ENCODE measurements at regions not wholly inside any gene's neighbourhood (a gene's known extent, or its start where the extent isn't known, plus 50 kb on each side); places are given as distances from the start of the nearest gene placed in this dataset.
"Not testable (repeated sequence)": the region's sequence is repeated elsewhere in the genome, so short reads cannot be mapped to it uniquely, and the experiment has no call there.

DNA sequence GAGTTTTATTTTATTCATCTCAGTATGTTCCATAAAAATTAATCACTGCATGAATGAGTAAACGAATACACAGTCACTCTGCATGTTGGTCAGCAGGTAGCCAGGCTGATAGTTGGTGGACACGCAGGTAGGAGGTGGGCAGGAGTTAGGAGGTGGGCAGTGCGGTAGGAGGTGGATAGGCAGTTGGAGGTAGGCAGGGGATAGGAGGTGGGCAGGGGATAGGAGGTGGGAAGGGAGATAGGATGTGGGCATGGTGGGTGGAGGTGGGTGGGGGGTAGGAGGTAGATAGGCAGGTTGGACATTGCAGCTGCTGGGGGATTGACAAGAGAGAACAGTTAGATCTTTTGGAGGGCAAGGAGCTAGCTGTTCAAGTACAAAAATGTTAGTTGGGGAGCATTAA, 322.7 kb downstream of the PTPRU start:
- DNase-seq (ENCODE audit: low read depth in 3 of 3, low spot score in 2 of 3) = no peak

DNA sequence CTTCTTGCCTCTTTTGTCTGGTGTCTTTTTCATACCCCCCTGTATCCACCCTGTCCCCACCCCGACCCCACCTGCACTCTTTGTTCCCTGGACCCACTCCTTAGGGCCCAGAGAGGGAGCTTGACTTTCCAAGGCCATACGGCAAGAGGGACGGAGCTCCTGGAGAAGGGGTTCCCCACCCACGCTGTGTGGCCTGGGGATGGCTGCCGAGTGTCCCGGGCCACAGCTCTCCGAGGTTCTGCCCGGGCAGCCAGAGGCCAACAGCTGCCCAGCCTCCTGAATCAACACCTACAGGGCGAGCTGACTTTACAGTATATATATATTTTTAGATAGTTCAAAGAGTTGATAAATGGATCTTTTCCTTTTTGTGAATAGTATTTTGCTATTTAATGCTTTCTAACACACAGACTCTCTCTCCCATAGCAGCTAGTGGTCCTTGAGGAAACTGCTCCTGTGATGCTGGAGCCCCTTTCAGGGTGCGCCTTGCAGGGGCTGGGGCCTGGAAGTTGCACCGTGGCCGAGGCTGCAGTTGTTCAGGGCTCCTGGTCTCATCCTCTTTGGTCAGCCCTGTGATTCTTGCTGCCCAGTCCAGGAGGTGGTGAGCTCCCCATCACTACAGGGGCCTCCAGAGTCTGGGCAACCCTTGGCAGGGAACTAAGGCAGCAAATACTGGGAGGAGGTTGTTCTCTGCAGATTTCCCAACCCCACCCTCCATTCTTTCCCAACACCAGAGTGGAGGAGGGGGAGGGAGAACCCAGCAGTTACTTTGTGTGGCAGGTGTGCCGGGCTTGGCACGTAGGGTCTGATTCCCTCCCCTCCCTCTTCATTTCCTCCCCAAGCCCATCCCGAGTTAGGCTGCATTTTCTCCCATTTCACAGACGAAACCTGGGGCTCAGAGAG, 321.6 kb downstream of the PTPRU start:
- no peak for DNase-seq (ENCODE audit: low read depth in 3 of 3, low spot score in 2 of 3)

DNA sequence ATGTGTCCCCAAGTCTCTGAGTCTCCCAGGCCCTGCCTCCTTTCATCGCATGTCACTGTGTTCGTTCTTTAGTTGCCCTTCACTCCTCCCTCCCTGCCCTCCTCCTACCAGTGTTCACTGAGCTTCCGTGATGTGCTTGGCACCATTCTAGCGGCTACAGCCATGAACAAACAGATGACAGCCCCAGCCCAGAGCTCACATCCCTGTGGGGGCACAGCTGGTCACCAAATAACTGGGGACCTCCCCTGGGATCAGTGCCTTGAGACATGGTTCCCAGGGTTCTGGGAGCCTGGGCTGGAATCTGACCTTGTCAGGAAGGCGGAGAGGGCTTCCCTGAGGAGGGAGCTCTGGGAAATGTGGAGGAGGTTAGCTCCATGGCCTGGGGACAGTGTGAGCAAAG, 320.7 kb downstream of the PTPRU start:
- DNase-seq (ENCODE audit: low read depth in 3 of 3, low spot score in 2 of 3) = no peak

DNA sequence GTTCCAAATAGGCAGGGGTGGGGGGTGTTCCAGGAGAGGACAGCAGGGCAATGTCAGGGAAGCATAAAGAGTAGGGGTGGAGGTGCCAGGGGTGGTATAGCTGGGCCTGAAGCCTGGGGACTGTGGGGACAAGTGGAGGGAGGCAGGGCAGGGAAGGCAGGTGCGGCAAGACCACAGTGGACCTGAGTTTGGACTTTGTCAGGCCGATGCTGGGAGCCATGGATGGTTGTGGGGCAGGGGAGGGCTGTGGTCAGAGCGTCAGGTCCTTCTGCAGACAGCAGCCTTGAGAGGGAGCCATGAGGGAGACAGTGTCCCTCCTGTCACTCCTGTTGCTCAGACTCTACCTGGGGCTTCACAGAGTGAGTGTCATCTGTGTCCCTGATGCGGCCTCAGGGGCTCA, 320.3 kb downstream of the PTPRU start:
- no peak for DNase-seq (ENCODE audit: low read depth in 3 of 3, low spot score in 2 of 3)

DNA sequence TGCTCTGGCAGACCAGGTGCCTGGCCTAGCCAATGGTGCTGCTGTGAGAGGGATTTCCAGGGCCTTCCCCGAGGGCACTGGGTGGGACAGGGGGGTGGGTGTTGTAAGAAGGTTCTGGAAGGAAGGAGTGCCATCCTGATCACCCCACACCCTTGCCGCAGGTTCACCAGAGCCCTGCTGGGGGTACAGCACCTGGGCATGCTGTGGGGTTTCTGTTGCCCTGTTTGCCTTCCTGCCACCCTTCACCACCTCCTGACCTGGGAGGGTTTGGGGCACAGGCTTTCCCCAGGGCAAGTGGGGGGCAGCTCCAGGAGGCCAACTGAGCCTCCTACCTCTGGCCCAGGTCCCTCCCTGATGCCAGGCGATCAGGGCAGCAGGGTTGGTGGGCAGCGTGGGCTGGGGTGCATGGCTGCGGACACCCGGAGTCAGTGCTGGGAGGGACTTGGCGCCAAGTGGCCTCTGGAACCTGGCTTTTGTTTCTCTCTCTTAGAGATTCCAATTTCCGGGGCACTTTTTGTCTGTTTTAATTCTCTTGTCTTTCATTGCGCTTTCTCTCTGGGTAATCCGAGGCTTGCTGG, 318.8 kb downstream of the PTPRU start:
- no peak for DNase-seq (ENCODE audit: low read depth in 3 of 3, low spot score in 2 of 3)

DNA sequence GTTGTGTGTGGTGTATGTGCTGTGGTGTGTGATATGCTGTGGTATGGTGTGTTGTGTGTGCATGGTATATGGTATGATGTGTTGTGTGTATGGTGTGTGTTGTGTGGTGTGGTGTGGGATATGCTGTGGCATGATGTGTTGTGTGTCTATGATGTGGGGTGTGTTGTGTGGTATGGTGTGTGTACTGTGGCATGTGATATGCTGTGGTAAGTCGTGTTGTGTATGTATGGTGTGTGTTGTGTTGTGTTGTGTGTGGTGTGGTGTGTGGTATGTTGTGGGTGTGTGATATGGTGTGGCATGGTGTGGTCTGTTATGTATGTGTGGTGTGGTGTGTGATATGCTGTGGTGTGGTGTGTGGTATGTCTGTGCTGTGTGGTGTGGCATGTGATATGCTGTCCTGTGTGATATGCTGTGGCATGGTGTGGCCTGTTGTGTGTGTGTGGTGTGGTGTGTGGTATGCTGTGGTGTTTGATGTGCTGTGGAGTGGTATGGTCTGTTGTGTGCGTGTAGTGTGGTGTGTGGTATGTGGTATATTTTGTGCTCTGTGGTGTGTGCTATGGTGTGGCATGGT, 318.0 kb downstream of the PTPRU start:
- no peak for DNase-seq (ENCODE audit: low read depth in 3 of 3, low spot score in 2 of 3)

DNA sequence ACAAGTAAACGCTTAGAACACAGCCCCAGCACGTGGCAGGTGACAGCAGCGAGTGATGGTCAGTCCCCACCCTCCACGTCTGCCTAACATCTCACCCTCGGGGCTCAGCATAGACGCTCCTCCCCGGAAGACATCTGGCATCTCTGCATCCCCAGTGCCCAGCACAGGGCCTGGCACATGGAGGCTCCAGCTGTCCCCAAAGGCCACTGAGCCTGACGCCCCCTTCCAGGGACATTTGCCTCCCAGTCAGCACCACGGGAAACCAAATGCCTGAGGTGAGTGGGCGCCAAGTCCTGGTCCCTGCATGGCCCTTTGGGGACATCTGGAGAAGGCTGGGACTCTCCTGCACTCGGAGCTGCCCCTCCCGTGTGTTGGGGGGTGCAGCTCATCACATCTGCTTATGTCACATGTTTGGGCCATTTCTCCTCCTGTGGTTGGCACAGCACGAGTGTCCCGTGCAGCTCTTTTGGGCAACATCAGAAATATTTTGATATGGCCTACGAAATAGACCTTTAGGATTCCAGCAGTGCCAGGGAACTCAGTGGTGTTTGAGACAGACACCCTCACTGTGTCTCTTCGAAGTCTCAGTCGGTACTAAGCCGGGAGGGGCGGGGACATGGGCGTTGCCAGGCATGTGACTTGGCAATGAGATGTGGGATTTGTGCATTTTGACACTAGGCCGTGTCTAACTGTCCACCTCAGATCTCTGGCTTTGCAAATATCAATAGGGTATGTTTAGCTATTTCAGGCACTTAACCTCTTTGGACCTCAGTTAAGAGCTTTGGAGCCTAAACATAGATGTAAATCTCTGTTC, 315.0 kb downstream of the PTPRU start:
- DNase-seq (ENCODE audit: low read depth in 3 of 3, low spot score in 2 of 3) = no peak

DNA sequence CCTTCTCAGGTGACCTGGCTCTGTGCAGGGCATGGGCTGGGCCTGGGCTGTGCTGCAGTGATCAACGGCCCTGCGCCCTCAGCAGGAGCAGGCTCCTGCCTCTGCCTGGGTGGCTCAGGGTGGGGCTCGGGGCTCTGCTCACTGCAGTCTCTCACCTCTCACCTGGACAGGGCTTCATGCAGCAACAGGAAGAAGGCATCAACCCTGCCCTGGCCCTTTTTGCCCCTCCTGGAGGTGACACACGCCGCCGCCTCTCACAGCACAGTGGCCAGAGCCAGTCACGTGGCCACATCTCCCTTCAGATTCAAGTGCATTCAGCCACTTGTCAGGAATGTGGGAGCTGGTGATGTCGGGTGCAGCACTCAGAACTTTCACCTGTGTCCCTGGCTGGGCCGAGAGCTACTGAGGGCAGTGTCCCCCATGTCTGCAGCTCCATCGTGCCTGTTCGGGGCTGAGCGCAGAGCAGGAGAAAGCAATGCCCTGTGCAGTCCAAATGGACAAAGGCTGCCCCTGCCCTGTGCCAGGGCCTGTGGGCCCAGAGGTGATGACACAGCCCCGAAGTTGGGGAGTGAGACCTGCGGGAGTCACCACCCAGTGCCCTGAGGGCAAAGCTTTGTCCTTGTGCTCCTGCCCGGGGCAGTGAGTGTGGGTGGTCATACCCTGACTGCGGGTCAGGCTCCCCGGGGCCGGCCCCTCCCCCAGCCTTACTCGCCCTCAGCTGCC, 314.0 kb downstream of the PTPRU start:
- no peak for DNase-seq (ENCODE audit: low read depth in 3 of 3, low spot score in 2 of 3)

DNA sequence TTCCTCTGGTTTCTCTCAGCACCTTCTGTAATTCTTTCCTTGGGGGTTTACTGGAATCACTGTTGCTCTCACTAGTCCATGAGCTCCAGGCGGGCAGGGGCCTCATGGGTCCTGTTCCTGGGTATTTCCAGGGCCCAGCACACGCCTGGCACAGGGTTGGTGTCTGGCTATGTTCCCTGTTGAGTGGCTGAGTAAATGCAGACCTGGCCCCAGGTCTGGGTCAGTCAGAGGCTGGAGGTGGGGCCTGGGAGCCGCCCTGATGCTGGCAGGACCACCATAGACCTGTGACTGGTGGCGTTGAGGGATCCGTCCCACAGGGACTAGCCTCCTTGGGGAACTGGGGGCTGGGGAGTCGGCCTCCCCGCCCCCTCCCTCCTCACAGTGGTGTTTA, 313.4 kb downstream of the PTPRU start:
- not testable (repeated sequence) for DNase-seq (ENCODE audit: low read depth in 3 of 3, low spot score in 2 of 3)

DNA sequence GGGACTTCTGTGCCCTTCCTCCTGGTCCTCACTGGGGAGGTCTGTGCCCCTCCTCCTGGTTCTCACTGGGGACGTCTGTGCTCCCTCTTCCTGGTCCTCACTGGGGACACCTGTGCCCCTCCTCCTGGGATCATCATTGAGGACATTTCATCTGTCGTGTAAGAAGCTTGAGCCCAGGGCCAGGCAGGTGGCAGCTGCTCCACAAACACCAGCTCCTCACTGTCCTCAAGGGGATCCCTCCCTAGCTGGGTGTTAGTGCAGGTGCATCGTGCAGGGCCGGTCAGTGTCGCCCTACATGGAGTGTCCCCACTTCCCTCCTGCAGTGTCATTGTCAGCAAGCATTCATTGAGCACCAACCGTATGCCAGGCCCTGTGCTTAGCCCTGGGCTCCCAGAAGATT, 312.7 kb downstream of the PTPRU start:
- no peak for DNase-seq (ENCODE audit: low read depth in 3 of 3, low spot score in 2 of 3)

DNA sequence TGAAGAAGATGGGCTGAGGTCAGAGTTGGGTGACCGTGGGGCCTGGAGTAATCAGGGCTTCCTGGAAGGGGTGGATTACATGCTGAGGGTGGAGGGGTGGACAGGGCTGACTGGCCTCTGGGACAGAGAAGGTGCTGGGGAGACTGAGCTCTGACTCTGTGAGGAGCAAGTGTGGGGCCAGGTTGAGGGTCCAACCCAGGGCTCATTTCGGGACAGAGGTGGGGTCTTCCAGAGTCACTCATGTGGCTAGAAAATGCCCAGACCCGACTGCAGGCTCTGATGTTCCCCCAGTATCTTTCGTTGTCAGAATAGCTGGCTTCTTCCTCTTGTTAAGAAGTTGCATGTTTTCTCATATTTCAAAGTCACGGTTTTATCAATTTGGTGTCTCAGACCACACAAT, 311.8 kb downstream of the PTPRU start:
- DNase-seq (ENCODE audit: low read depth in 3 of 3, low spot score in 2 of 3) = no peak

DNA sequence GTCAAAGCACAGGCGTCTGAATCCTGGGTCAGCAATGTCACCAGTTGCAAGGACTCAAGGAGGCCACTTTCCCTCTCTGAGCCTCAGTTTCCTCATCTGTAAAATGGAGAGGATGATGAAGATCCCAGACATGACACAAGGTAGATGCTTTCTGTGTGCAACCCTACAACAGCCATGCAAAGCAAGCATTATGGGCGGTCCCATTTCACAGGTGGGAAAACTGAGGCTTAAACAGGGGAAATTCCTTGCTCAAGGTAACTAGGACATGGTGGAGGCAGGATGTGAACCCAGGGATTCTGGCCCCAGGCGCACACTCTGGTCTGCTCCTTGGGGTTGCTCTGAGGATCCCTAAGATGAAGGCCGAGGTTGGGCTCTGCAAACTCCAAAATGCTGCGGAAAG, 311.0 kb downstream of the PTPRU start:
- DNase-seq (ENCODE audit: low read depth in 3 of 3, low spot score in 2 of 3) = no peak

DNA sequence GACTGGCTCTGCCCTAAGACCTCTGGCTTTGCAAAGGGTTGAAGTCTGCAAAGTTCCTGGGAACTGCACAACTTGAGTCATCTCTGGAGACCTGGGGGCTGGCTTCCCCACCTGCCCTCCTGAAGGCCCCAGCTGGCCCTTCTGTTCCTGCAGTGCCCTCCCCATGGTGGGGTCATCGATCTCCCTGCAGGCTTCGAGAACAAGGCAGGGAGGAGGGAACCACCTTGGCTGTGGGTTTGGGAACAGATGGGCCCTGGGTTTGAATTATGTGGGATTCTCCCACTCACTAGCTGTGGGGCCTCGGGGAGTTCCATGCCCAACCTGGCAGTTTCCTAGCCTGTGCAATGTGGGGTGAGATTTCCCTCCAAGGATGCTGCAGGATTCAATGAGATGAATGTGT, 310.2 kb downstream of the PTPRU start:
- no peak for DNase-seq (ENCODE audit: low read depth in 3 of 3, low spot score in 2 of 3)

DNA sequence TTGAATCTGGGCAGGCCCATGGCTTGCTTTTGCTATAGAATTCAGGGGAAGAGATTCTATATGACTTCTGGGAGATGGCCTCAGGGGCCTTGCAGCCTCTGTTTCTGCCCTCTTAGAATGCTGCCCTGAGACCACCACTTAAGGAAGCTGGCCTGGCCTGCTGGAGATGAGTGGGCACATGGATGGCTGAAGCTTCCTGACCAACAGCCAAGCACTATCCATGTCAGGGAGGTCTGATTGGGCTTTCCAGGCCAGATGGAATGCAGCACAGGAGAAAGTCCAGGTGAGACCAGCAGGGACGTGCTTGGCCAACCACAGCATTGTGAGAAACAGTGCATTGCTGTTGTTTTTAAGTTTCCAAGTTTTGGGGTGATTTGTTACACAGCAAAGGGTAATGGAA, 308.1 kb downstream of the PTPRU start:
- no peak for DNase-seq (ENCODE audit: low read depth in 3 of 3, low spot score in 2 of 3)

DNA sequence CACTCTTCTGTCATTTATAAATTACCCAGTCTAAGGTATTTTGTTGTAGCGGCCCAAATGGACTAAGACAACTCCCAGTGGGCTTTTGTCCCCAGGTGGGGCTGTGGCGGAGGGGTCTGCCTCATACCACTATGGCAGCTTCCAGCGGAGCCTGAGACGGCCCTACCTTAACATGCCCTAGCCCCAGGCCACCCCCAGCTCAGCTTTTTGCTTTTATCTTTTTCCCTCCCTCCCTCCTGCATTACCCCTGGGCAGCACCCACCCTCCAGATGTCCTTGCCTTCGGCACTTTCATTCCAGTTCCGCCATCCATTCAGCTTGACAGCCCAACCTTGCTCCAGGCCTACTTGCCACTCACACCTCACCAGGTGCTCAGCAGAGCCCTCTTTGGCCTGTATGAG, 307.3 kb downstream of the PTPRU start:
- no peak for DNase-seq (ENCODE audit: low read depth in 3 of 3, low spot score in 2 of 3)

DNA sequence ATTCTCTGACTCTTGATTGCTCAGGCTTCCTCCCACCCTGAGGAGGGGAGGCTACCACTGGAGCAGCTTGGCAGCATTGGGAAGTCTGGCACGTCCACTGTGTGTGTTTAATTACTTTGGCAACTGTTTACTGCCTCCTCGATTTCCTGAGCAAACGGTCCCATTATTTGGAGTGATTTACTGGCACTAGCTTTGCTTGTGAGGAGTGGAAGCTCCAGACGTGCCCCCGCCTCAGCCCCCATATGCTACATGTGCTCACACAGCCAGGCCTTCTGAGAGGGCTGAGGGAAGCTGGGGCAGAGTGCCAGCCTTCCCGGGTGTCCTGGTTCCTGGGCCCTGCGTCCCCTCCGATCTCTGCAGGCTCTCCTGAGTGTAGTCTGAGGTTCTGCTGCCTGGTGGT, 306.2 kb downstream of the PTPRU start:
- no peak for DNase-seq (ENCODE audit: low read depth in 3 of 3, low spot score in 2 of 3)

DNA sequence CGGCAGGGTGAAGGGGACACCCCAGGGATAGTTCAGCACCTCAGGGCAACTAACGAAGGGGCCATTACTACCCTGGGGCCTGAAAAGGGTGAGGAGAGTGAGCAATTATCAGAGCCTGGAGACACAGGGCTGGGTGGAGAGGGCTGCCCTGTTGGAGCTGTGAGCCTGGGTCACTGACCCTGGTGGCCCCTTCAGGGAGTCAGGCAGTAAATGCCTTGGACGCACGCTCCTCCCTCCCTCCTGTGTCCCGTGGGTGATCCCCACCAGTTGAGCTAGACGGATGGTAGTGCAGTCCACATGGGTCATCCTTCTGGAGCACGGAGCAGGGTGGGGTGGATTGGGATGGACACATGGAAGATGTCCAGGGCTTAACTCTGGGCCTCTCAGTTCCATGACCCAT, 305.3 kb downstream of the PTPRU start:
- DNase-seq (ENCODE audit: low read depth in 3 of 3, low spot score in 2 of 3) = no peak

DNA sequence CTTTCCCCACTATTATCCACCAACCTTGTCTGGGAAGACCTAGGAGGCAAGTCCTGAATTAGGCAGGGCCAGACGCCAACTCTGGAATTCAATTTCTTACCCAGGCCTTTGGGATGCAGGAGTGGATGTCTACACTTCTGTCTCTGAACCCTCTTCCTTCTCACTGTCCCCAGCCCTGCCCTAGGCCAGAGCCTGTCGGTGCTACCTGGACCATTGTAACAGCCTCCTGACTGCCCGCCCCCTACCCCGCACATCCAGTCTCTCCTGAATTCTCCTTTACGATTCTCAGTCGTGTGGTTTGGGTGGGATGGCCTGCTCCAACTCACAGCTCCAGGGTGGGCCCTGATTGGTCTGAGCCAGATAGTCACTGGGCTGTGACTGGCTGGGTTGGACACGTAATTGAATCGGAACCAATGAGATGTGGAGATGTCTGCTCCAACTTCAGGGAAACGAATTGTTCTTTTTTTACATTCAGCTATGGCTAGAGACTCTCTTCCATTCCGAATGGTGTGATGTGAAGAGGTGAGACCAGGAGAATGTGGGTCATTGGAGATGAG, 304.6 kb downstream of the PTPRU start:
- DNase-seq (ENCODE audit: low read depth in 3 of 3, low spot score in 2 of 3) = no peak

DNA sequence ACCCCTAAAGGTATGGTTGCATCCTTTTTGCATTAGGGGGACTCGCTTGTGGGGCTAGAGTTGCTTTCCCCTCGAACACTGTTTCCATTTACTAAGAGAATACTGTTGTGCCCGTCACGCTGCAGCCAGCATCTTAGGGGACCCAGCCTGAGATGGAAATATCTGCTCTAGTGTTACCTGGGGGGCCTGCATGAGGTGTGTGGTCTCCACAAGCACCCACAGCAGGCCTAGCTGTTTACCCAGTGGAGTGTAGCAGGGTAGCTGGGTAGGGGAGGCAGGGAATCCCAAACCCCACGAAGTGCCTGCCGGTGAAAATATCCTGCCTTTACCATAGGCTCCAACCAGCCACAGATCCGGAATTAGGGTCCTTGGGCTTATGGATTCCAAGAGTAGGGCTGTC, 303.6 kb downstream of the PTPRU start:
- DNase-seq (ENCODE audit: low read depth in 3 of 3, low spot score in 2 of 3) = no peak

DNA sequence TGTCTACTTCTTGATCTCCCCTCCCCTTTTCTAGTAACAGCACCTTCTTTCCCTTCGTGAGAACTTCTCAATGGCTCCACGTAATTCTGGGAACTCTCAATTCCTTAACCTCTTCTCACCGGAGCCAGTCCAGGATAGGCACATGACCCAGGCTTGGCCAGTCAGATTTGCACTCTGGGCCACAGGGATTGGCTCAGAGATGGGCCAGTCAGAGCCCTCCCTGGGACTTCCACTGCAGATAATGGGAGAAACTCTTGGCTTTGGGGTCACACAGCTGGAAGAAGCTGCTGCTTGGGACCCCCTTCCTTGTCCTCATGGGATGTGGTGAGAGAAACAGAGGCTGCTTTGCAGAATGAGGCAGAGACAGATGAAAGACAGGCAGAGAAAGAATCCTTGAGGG, 302.3 kb downstream of the PTPRU start:
- DNase-seq (ENCODE audit: low read depth in 3 of 3, low spot score in 2 of 3) = no peak
